Esophagus muscularis mucosa (tissue), 4 donors: ENCODE measurements at regions not wholly inside any gene's neighbourhood (a gene's known extent, or its start where the extent isn't known, plus 50 kb on each side); places are given as distances from the start of the nearest gene placed in this dataset.

Experiments used
- DNase-seq: peaks from one replicate; pipeline ENCODE4 v3.0.0-alpha.2; 2017; ENCODE audit errors: extremely low spot score
- H3K27ac ChIP-seq, 4 donors: fragments of 200-600 bp; sonication (generic); replicated peaks in 1 of 4; 1 replicate in 3 of 4; 2 replicates in 1 of 4; pipeline ENCODE4 v1.5.1; 2016 to 2019; ENCODE audit warnings: mild to moderate bottlenecking in 1 of 4
- H3K27me3 ChIP-seq, 4 donors: fragments of 200-600 bp; sonication (generic); one replicate each; pipeline versions ENCODE4 v1.5.1 to v1.6.0; 2016 to 2019
- H3K36me3 ChIP-seq, 4 donors: fragments of 200-600 bp; sonication (generic); one replicate each; pipeline ENCODE4 v1.5.1; 2016 to 2019
- H3K4me1 ChIP-seq, 4 donors: fragments of 200-600 bp; sonication (generic); one replicate each; pipeline ENCODE4 v1.5.1; 2016 to 2019
- H3K4me3 ChIP-seq, 4 donors: fragments of 200-600 bp; sonication (generic); 1 replicate in 2 of 4; 2 replicates in 2 of 4; pipeline ENCODE4 v1.5.1; 2016 to 2019; ENCODE audit warnings: mild to moderate bottlenecking in 4 of 4, moderate library complexity in 1 of 4
- H3K9me3 ChIP-seq, 4 donors: fragments of 200-600 bp; sonication (generic); 1 replicate in 3 of 4; 2 replicates in 1 of 4; pipeline ENCODE4 v1.5.1; 2016 to 2019
- CTCF ChIP-seq, 3 experiments: fragments of 200-600 bp in 2 of 3; fragments of 450-650 bp in 1 of 3; sonication (generic) in 2 of 3; IDR thresholded peaks; one replicate each; pipeline ENCODE4 v1.5.1; 2017 to 2019; ENCODE audit warnings: antibody characterized with exemption in 3 of 3, mild to moderate bottlenecking in 2 of 3, moderate library complexity in 1 of 3
- EP300 ChIP-seq: sonication (generic); formaldehyde crosslinking; IDR thresholded peaks from one replicate; pipeline ENCODE4 v1.6.1; 2017; ENCODE audit warnings: antibody characterized with exemption
- POLR2A ChIP-seq: fragments of 450-650 bp; IDR thresholded peaks from one replicate; pipeline ENCODE4 v1.6.1; 2017; ENCODE audit warnings: antibody characterized with exemption, moderate library complexity, mild to moderate bottlenecking, low read depth
- POLR2AphosphoS5 ChIP-seq, 2 donors: sonication (generic); formaldehyde crosslinking; IDR thresholded peaks; one replicate each; pipeline ENCODE4 v1.6.1; 2017; ENCODE audit warnings: antibody characterized with exemption in 2 of 2
- WGBS: methylation state at CpG from one replicate; pipeline ENCODE4 v1.1.5; 2018; 5-methylcytosine and 5-hydroxymethylcytosine counted together
- intact Hi-C: fragments of 100-400 bp; cut with DNase I; formaldehyde crosslinking; loops from one replicate; pipeline ENCODE4 v1.15.1; 2023

GRCh38 chr2:237200462-237200861 lies 114.8 kb downstream of the COPS8 start:
- WGBS: 100% methylated on average over 6 of the region's 7 CpGs
- intact Hi-C loops: no loop called here

GRCh38 chr2:237201461-237202287 lies 116.0 kb downstream of the COPS8 start:
- DNase-seq: no peak
- intact Hi-C loops: no loop called here

More at GRCh38 chr2:237200462-237200861, 114.8 kb downstream of the COPS8 start:
- Histone ChIP-seq H3K9me3 (no peaks in the 10 kb centered on the region), H3K4me3 (no peak overlapping the region), H3K27ac (no peak overlapping the region), H3K27me3 (no peaks in the 10 kb centered on the region), H3K36me3 (no peaks in the 10 kb centered on the region), H3K4me1 (peaks cover 16 to 48% (median 42%) of the 10 kb centered on the region in 4 donors)
- no peak for DNase-seq
- TF ChIP-seq POLR2AphosphoS5 (IDR thresholded peaks at IDR 0.05): no peak
- TF ChIP-seq EP300: no peak
- no peak for TF ChIP-seq POLR2A
- no peak for TF ChIP-seq CTCF (IDR thresholded peaks at IDR 0.05)

GRCh38 chr2:237202288-237203030 lies 116.8 kb downstream of the COPS8 start:
- Histone ChIP-seq H3K27me3 (no peaks in the 10 kb centered on the region), H3K36me3 (no peaks in the 10 kb centered on the region), H3K27ac (no peak overlapping the region), H3K4me3 (no peak overlapping the region), H3K9me3 (no peaks in the 10 kb centered on the region), H3K4me1 (peaks cover 22 to 39% (median 36%) of the 10 kb centered on the region in 4 donors)
- 94% methylated on average over 13 of the region's 13 CpGs for WGBS
- intact Hi-C loops: no loop called here
- DNase-seq: no peak
- TF ChIP-seq POLR2AphosphoS5 (IDR thresholded peaks at IDR 0.05) (no peak), POLR2A (no peak)

More at GRCh38 chr2:237201461-237202287, 116.0 kb downstream of the COPS8 start:
- Histone ChIP-seq H3K9me3 (no peaks in the 10 kb centered on the region), H3K4me1 (peaks cover 16 to 41% (median 38%) of the 10 kb centered on the region in 4 donors), H3K27me3 (no peaks in the 10 kb centered on the region), H3K36me3 (no peaks in the 10 kb centered on the region), H3K4me3 (no peak overlapping the region), H3K27ac (no peak overlapping the region)
- TF ChIP-seq CTCF (IDR thresholded peaks at IDR 0.05): no peak
- TF ChIP-seq POLR2A: no peak
- no peak for TF ChIP-seq EP300
- no peak for TF ChIP-seq POLR2AphosphoS5 (IDR thresholded peaks at IDR 0.05)
- 74% methylated on average over 12 of the region's 14 CpGs for WGBS

GRCh38 chr2:237205043-237205541 lies 119.4 kb downstream of the COPS8 start:
- no peak for TF ChIP-seq EP300
- TF ChIP-seq POLR2A: no peak
- no peak overlapping the region for H3K27ac ChIP-seq
- DNase-seq: no peak
- 82% methylated on average over 8 of the region's 8 CpGs for WGBS
- H3K4me3 ChIP-seq: no peak overlapping the region
- intact Hi-C loops: no loop called here
- H3K4me1 ChIP-seq: peaks cover 9 to 31% (median 30%) of the 10 kb centered on the region in 4 donors
- H3K36me3 ChIP-seq: no peaks in the 10 kb centered on the region
- no peaks in the 10 kb centered on the region for H3K9me3 ChIP-seq
- no peaks in the 10 kb centered on the region for H3K27me3 ChIP-seq

GRCh38 chr2:237205561-237205971 lies 119.9 kb downstream of the COPS8 start:
- no peak for DNase-seq
- Histone ChIP-seq H3K9me3 (no peaks in the 10 kb centered on the region), H3K4me3 (no peak overlapping the region), H3K36me3 (no peaks in the 10 kb centered on the region), H3K27me3 (no peaks in the 10 kb centered on the region), H3K27ac (no peak overlapping the region), H3K4me1 (peaks cover 9 to 31% (median 30%) of the 10 kb centered on the region in 4 donors)
- intact Hi-C loops: no loop called here
- TF ChIP-seq EP300 (no peak), POLR2AphosphoS5 (IDR thresholded peaks at IDR 0.05) (no peak), CTCF (IDR thresholded peaks at IDR 0.05) (no peak), POLR2A (no peak)
- 71% methylated on average over 8 of the region's 8 CpGs for WGBS
